Mammary epithelial cell (primary cell): ENCODE measurements at regions not wholly inside any gene's neighbourhood (a gene's known extent, or its start where the extent isn't known, plus 50 kb on each side); places are given as distances from the start of the nearest gene placed in this dataset.

Source experiments
- EZH2 ChIP-seq: IDR thresholded peaks from 2 replicates; pipeline ENCODE4 v1.6.1; 2012; ENCODE audit warnings: low read length, inconsistent platforms, borderline replicate concordance
- TF ChIP-seq, protein P1 (sequence below), 2 donors: IDR thresholded peaks in 1 of 2; conservative IDR thresholded peaks in 1 of 2; 2 replicates each; pipeline ENCODE4 v1.5.1; 2011 to 2012; ENCODE audit warnings: inconsistent platforms in 2 of 2, low read length in 2 of 2, mild to moderate bottlenecking in 2 of 2, control low read depth in 1 of 2, low read depth in 1 of 2; ENCODE audit not compliant: insufficient read depth in 1 of 2; ENCODE audit errors: extremely low read depth in 1 of 2

- TF ChIP-seq, protein P1, sequence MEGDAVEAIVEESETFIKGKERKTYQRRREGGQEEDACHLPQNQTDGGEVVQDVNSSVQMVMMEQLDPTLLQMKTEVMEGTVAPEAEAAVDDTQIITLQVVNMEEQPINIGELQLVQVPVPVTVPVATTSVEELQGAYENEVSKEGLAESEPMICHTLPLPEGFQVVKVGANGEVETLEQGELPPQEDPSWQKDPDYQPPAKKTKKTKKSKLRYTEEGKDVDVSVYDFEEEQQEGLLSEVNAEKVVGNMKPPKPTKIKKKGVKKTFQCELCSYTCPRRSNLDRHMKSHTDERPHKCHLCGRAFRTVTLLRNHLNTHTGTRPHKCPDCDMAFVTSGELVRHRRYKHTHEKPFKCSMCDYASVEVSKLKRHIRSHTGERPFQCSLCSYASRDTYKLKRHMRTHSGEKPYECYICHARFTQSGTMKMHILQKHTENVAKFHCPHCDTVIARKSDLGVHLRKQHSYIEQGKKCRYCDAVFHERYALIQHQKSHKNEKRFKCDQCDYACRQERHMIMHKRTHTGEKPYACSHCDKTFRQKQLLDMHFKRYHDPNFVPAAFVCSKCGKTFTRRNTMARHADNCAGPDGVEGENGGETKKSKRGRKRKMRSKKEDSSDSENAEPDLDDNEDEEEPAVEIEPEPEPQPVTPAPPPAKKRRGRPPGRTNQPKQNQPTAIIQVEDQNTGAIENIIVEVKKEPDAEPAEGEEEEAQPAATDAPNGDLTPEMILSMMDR (conservative IDR thresholded peaks at IDR 0.05 in 1 of 2, IDR thresholded peaks at IDR 0.05 in 1 of 2; ENCODE audit: extremely low read depth in 1 of 2, insufficient read depth in 1 of 2, low read depth in 1 of 2, low read length in 2 of 2): no peak
- no peak for TF ChIP-seq EZH2
Measured at GRCh38 chr3:35194666-35195065, 444.7 kb upstream of the ARPP21 start.
